CD14-positive monocyte (primary cell): ENCODE measurements at regions not wholly inside any gene's neighbourhood (a gene's known extent, or its start where the extent isn't known, plus 50 kb on each side); places are given as distances from the start of the nearest gene placed in this dataset.

Experiments
- DNase-seq, 3 donors: peaks; one replicate each; pipeline ENCODE4 v3.0.0-alpha.2; 2011 to 2022
- H2AFZ ChIP-seq: 2 replicates; pipeline ENCODE4 v1.6.0; 2012; ENCODE audit warnings: mild to moderate bottlenecking, low read depth, low read length, inconsistent platforms; ENCODE audit not compliant: insufficient read depth, poor library complexity, severe bottlenecking
- H3K27ac ChIP-seq, 2 donors: 1 replicate in 1 of 2; 2 replicates in 1 of 2; pipeline ENCODE4 v1.5.1; 2012 to 2013; ENCODE audit warnings: low read length in 2 of 2, control low read depth in 1 of 2, inconsistent platforms in 1 of 2, low read depth in 1 of 2, mild to moderate bottlenecking in 1 of 2
- H3K27me3 ChIP-seq, 2 donors: one replicate each; pipeline versions ENCODE4 v1.6.0 to v1.6.1; 2011 to 2013; ENCODE audit warnings: low read length in 2 of 2; ENCODE audit not compliant: control insufficient read depth in 2 of 2, insufficient read depth in 2 of 2
- H3K36me3 ChIP-seq, 2 donors: replicated peaks in 1 of 2; 1 replicate in 1 of 2; 2 replicates in 1 of 2; pipeline versions ENCODE4 v1.5.1 to v1.6.1; 2012 to 2013; ENCODE audit warnings: low read length in 2 of 2, control low read depth in 1 of 2, inconsistent platforms in 1 of 2, mild to moderate bottlenecking in 1 of 2; ENCODE audit not compliant: insufficient read depth in 2 of 2, control insufficient read depth in 1 of 2
- H3K4me1 ChIP-seq, 2 donors: 1 replicate in 1 of 2; 2 replicates in 1 of 2; pipeline versions ENCODE4 v1.5.1 to v1.6.1; 2012 to 2013; ENCODE audit warnings: low read length in 2 of 2, control low read depth in 1 of 2, inconsistent platforms in 1 of 2, mild to moderate bottlenecking in 1 of 2, moderate library complexity in 1 of 2; ENCODE audit not compliant: insufficient read depth in 2 of 2, control insufficient read depth in 1 of 2
- H3K4me2 ChIP-seq: replicated peaks from 2 replicates; pipeline ENCODE3; 2012; ENCODE audit warnings: low read length, moderate library complexity, mild to moderate bottlenecking; ENCODE audit not compliant: poor library complexity, severe bottlenecking; ENCODE audit errors: extremely low read depth
- H3K4me3 ChIP-seq, 3 experiments: fragments of 200-600 bp in 1 of 3; sonication (generic) in 1 of 3; replicated peaks in 1 of 3; 1 replicate in 2 of 3; 2 replicates in 1 of 3; pipeline ENCODE4 v1.5.1; 2011 to 2013; ENCODE audit warnings: low read length in 3 of 3, mild to moderate bottlenecking in 3 of 3, control low read depth in 2 of 3, low read depth in 2 of 3, inconsistent platforms in 1 of 3, moderate library complexity in 1 of 3
- H3K79me2 ChIP-seq: 2 replicates; pipeline ENCODE4 v1.6.0; 2012; ENCODE audit warnings: mild to moderate bottlenecking, control low read depth, inconsistent platforms, low read length, moderate library complexity; ENCODE audit not compliant: insufficient read depth
- H3K9ac ChIP-seq: 2 replicates; pipeline ENCODE4 v1.6.0; 2017; ENCODE audit warnings: low read length, mild to moderate bottlenecking; ENCODE audit not compliant: insufficient read depth, poor library complexity, severe bottlenecking
- H3K9me3 ChIP-seq, 2 donors: replicated peaks in 1 of 2; 1 replicate in 1 of 2; 2 replicates in 1 of 2; pipeline versions ENCODE4 v1.5.1 to v1.6.1; 2012 to 2013; ENCODE audit warnings: low read length in 2 of 2, control low read depth in 1 of 2; ENCODE audit not compliant: control insufficient read depth in 1 of 2, insufficient read depth in 1 of 2
- H4K20me1 ChIP-seq: 2 replicates; pipeline ENCODE4 v1.6.0; 2012; ENCODE audit warnings: mild to moderate bottlenecking, low read length, control low read depth, moderate library complexity; ENCODE audit not compliant: insufficient read depth
- H3K27ac Mint-ChIP-seq, 7 donors: one replicate each; pipeline ENCODE4 v1.8.0; 2020; ENCODE audit warnings: mild to moderate bottlenecking in 7 of 7, mixed read lengths in 7 of 7, moderate library complexity in 6 of 7, inconsistent platforms in 2 of 7
- H3K27me3 Mint-ChIP-seq, 3 donors: one replicate each; pipeline ENCODE4 v1.8.0; 2021 to 2022; ENCODE audit warnings: low read depth in 3 of 3, mild to moderate bottlenecking in 3 of 3, mixed read lengths in 3 of 3, moderate library complexity in 3 of 3, inconsistent platforms in 1 of 3
- H3K36me3 Mint-ChIP-seq, 2 donors: one replicate each; pipeline ENCODE4 v1.8.0; 2020; ENCODE audit warnings: mixed read lengths in 2 of 2, inconsistent platforms in 1 of 2, mild to moderate bottlenecking in 1 of 2
- H3K4me1 Mint-ChIP-seq: one replicate; pipeline ENCODE4 v1.8.0; 2020; ENCODE audit warnings: mild to moderate bottlenecking, mixed read lengths
- H3K4me3 Mint-ChIP-seq, 2 donors: one replicate each; pipeline ENCODE4 v1.8.0; 2020; ENCODE audit warnings: mild to moderate bottlenecking in 2 of 2, mixed read lengths in 2 of 2, moderate library complexity in 1 of 2
- H3K9me3 Mint-ChIP-seq, 7 donors: one replicate each; pipeline ENCODE4 v1.8.0; 2020 to 2022; ENCODE audit warnings: mixed read lengths in 7 of 7, mild to moderate bottlenecking in 6 of 7, moderate library complexity in 6 of 7, inconsistent platforms in 2 of 7
- WGBS: methylation state at CpG from one replicate; pipeline ENCODE4 v1.1.5; 2013; ENCODE audit warnings: missing lambda C conversion rate; ENCODE audit not compliant: insufficient coverage; 5-methylcytosine and 5-hydroxymethylcytosine counted together
- intact Hi-C, 2 donors: fragments of 100-400 bp; cut with micrococcal nuclease; formaldehyde crosslinking; loops; one replicate each; pipeline versions ENCODE4 v1.15.0 to v1.15.1; 2023
- TF ChIP-seq, protein P1 (sequence below): fragments of 200-600 bp; IDR thresholded peaks from one replicate; pipeline ENCODE4 v1.8.0; 2022; ENCODE audit warnings: antibody characterized with exemption, mild to moderate bottlenecking

DNA sequence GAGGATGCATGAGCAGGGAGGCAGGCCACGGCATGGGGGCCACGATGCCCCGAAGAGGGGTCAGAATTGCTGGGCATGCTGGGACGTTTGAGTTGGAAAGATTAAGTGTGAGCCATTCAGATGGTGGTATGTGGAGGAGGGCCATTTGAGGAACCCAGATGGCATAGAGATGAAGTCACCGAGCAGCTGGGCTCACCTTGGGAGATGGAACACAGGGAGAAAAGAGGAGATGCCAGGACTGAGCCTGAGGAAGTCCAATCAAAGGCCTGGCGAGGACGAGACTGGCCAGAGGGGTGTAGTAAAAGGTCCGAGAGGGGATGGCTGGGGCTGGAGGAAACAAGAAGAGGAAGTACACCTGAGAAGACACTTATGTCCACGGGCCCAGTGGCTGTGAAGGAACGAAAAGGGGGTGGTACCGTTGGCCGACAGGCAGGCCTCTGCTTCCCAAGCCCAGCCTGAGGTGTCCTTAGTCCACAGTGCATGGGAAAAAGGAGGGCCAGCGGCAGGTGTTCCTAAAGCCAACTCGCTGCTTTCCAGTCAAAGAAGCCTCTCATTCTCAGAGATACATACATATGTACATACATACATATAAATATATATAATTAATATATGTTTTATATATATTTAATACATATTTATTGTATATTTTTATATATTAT lies 54.6 kb upstream of the CLCN4 start:
- H3K9ac ChIP-seq = no peak overlapping the region
- Mint-ChIP-seq H3K27ac (peak overlapping the region in 1 of 7 donors; percentile 7), H3K9me3 (peaks cover 0 to 15% (median 0%) of the 10 kb centered on the region in 7 donors), H3K4me1 (peaks cover 38% of the 10 kb centered on the region), H3K27me3 (peaks cover 0 to 9% (median 0%) of the 10 kb centered on the region in 3 donors), H3K4me3 (no peak overlapping the region), H3K36me3 (peaks cover 15 to 19% of the 10 kb centered on the region in 2 donors)
- H3K4me2 ChIP-seq = no peak overlapping the region
- H2AFZ ChIP-seq = no peak overlapping the region
- no peak overlapping the region for H3K27ac ChIP-seq
- 94% methylated on average over 11 of the region's 14 CpGs for WGBS
- no peak for DNase-seq
- intact Hi-C loops = no loop called here
- H3K9me3 ChIP-seq = no peaks in the 10 kb centered on the region
- H3K36me3 ChIP-seq = peaks cover 0 to 6% of the 10 kb centered on the region in 2 donors
- no peaks in the 10 kb centered on the region for H3K79me2 ChIP-seq
- peaks cover 10 to 12% of the 10 kb centered on the region in 2 donors for H3K4me1 ChIP-seq
- H4K20me1 ChIP-seq = no peaks in the 10 kb centered on the region
- no peaks in the 10 kb centered on the region for H3K27me3 ChIP-seq
- TF ChIP-seq, protein P1, sequence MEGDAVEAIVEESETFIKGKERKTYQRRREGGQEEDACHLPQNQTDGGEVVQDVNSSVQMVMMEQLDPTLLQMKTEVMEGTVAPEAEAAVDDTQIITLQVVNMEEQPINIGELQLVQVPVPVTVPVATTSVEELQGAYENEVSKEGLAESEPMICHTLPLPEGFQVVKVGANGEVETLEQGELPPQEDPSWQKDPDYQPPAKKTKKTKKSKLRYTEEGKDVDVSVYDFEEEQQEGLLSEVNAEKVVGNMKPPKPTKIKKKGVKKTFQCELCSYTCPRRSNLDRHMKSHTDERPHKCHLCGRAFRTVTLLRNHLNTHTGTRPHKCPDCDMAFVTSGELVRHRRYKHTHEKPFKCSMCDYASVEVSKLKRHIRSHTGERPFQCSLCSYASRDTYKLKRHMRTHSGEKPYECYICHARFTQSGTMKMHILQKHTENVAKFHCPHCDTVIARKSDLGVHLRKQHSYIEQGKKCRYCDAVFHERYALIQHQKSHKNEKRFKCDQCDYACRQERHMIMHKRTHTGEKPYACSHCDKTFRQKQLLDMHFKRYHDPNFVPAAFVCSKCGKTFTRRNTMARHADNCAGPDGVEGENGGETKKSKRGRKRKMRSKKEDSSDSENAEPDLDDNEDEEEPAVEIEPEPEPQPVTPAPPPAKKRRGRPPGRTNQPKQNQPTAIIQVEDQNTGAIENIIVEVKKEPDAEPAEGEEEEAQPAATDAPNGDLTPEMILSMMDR = no peak
- H3K4me3 ChIP-seq = no peak overlapping the region

DNA sequence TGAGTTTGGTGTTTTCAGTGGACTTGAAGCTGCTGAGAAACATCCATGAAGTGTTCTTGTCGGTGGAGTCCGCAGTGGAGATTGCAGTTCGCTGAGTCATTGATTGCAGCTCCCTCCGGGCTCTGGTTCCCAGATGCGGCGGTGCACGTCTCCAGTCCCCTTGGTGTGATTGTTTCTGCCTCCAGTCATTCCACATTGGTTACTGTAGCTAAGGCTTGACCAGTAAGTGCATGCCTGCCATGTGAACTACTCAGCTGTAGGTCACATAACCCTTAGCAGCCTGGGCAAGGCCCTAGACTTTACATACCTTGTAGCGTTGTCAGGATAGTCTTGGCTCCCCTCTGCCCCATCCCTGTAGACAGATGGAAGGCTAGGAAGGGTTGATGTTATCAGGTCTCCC lies 53.8 kb upstream of the CLCN4 start:
- Histone ChIP-seq H3K27me3 (no peaks in the 10 kb centered on the region), H3K9ac (no peak overlapping the region), H2AFZ (no peak overlapping the region), H3K27ac (no peak overlapping the region), H4K20me1 (no peaks in the 10 kb centered on the region), H3K4me2 (no peak overlapping the region), H3K79me2 (no peaks in the 10 kb centered on the region), H3K4me3 (no peak overlapping the region), H3K9me3 (no peaks in the 10 kb centered on the region), H3K36me3 (peaks cover 0 to 6% of the 10 kb centered on the region in 2 donors), H3K4me1 (peaks cover 7 to 8% of the 10 kb centered on the region in 2 donors)
- TF ChIP-seq, protein P1 = no peak
- H3K4me1 Mint-ChIP-seq = peaks cover 31% of the 10 kb centered on the region
- H3K4me3 Mint-ChIP-seq = peak overlapping the region in 1 of 2 donors; percentile 36
- 52% methylated on average over 5 of the region's 8 CpGs for WGBS
- intact Hi-C loops = no loop called here
- H3K9me3 Mint-ChIP-seq = peaks cover 0 to 15% (median 0%) of the 10 kb centered on the region in 7 donors
- DNase-seq = no peak
- H3K27ac Mint-ChIP-seq = peak overlapping the region in 1 of 7 donors; percentile 33
- H3K36me3 Mint-ChIP-seq = peaks cover 15 to 19% of the 10 kb centered on the region in 2 donors
- peaks cover 0 to 6% (median 0%) of the 10 kb centered on the region in 3 donors for H3K27me3 Mint-ChIP-seq
